Iris pigment epithelial cell (primary cell): ENCODE measurements at regions not wholly inside any gene's neighbourhood (a gene's known extent, or its start where the extent isn't known, plus 50 kb on each side); places are given as distances from the start of the nearest gene placed in this dataset.
"Not testable (repeated sequence)": the region's sequence is repeated elsewhere in the genome, so short reads cannot be mapped to it uniquely, and the experiment has no call there.

Experiments used
- DNase-seq: peaks from one replicate; pipeline ENCODE4 v3.0.0-alpha.2; 2011; ENCODE audit warnings: low read depth

DNA sequence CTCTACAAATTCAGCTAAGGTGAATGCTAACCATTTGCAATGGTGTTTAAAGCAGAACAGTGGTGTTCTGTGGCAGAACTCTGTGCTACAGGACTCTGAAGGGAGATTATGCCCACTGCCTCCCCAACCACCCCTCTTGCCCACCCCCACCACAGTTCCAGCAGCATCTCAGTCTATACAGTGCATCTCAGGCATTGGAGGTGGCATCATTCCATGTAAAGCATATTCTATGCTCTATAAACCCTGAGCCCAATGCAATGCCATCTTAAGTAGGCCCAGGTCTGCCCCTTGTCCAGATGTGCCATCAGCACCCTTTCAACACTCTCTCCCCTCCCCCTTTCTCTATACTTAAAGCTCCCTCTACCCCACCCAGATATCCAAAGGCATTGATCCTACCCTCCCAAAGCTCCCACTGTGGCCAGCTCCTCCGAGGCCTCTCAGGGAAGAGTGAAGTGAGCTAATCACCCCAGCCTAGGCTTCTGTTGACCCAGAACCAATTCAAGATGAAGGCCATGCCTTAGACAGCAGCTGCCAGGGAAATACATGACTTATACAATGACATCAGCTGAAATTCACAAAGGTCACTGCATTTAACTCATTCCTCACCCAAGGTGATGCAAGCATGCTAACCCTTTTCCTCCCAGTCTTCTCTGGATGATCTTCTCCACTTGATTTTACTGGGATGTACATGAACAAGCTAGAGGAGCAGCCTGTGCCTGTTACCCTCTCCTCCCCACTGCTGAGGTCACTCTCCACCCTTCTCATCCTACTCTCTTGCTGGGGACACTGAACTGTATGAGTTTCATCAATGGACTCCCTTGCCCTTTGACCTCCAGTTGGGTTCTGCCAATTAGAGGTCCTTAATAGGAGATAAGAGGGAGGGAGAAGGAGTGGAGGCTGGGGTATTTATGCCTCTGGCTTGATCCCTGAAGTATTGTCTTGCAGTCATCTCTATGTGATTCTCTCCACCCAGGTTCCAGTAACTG lies 353.9 kb downstream of the GOLGA6L6 start:
- DNase-seq = not testable (repeated sequence)

DNA sequence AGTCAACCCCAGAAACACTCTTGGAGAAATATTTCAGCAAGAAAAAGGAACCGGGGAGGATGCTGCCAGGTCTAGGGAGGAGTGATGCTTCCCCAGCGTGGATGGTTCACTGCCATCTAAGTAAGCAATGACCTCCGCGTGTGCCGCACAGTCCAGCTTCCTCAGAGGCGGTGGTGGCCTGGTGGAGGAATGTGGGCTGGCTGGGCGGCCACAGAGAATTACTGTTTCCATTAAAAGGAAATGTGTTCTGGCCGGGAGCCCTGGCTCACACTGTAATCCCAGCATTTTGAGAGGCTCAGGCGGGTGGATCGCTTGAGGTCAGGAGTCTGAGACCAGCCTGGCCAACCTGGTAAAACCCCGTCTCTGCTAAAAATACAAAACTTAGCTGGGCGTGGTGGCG lies 356.7 kb downstream of the GOLGA6L6 start:
- not testable (repeated sequence) for DNase-seq

DNA sequence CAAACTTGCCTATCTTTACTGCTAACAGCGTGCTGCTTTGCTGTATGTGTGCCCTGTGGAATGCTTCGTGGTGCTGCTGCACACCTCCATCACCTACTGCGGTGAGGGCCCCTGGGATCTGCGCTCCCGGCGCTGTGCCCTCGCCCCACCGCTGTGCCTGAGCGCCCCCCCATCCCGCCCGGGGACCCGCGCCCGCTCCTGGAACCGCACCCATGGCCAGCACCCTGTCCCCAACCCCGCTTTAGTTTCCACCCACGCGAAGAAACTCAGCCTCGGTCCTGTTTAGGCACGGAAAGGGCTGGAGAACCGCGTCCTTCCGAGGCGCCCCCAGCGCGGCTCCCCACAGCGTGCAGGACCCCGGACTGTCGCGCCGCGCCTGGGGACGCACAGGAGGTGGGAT lies 373.4 kb downstream of the GOLGA6L6 start:
- not testable (repeated sequence) for DNase-seq

DNA sequence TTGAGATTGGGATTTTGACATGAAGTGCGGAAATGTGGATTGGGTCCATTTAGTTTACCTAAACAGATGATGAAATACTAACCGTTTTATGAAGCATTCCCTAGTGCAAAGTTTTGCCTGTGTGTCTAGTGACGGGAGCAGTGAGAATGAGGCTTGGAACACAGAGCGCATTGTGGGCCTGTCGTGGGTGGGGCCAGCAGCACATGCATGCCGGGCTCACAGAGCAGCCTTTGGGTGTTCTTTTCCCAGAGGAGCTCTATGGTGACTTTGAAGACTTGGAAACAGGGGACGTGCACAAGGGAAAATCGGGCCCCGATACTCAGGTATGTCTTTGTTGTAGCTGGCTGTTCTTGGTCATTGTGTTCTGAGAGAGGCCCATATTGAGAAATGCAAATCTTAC lies 388.1 kb downstream of the GOLGA6L6 start:
- DNase-seq = not testable (repeated sequence)

DNA sequence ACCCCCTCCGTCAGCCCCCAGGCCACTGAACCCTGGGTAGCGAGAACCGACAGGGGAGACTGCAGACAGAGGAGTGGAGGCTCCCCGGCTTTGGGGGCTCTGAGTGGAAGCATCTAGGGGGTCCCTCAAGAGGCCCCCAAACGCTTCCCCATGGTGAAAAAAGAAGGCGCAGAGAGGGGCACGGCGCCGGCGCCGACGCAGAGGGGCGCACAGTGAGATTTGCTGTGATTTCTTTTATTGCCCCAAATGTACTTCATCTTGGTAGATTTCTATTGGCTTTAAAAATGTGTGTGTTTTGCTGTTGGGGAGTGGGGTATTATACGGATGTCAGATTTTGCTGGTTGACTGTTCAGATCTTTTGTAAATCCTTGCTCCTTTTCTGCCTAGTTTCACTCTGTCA lies 392.9 kb downstream of the GOLGA6L6 start:
- DNase-seq = not testable (repeated sequence)

DNA sequence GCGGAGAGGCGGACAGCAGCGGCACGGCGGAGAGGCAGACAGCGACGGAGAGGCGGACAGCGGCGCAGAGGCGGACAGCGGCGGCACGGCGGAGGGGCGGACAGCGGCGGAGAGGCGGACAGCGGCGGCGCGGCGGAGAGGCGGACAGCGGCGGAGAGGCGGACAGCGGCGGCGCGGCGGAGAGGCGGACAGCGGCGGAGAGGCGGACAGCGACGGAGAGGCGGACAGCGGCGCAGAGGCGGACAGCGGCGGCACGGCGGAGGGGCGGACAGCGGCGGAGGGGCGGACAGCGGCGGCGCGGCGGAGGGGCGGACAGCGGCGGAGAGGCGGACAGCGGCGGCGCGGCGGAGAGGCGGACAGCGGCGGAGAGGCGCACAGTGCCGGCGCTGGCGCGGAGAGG lies 393.6 kb downstream of the GOLGA6L6 start:
- not testable (repeated sequence) for DNase-seq

DNA sequence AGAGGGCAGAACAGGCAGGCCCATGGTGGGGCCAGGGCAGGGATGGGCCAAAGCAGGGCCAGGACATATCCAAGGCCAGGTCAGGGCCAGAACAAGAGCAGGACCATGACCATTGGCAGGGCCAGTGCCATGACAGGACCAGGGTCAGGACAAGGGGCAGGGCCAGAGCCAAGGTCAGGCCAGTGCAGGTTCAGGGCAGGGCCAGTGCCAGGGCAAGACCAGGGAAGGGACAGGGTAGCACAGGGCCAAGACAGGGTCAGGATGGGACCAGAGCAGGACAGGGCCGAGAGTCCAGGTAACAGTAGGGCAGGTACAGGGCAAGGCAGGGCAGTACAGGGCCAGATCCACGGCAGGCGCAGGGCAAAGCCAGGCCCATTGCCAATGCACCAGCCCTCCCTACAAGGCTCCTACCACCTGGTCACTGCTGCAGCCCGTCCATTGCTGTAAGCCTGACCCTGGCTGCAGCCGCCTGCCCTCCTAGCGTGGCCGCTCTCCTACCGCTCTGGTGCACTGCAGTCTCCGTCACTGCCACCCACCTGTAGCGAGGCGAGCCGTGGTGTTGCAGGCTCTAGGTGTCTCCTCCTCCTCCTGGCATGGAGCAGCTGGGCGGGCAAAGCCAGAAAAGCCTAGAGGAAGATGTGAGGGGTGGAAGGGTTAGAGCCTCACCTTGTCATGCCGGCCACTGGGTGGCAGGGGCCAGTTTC lies 397.1 kb downstream of the GOLGA6L6 start:
- not testable (repeated sequence) for DNase-seq

DNA sequence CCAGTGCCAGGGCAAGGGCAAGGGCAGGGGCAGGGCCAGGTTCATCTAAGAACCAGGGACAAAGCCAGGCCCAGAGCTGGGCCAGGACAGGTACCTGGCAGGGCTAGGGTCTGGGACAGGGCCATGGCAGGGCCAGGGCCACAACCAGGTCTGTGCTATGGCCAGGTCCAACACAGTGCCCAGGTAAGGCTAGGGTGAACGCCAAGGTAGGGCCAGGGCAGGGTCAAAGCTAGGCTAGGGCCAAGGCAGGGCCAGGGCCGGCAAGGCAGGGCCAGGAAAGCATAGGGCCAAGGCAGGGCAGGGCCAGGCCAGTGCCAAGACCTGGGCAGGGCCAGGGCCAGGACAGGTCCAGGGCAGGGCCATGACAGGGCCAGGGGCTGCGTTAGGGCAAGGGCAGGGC lies 398.7 kb downstream of the GOLGA6L6 start:
- DNase-seq = not testable (repeated sequence)

DNA sequence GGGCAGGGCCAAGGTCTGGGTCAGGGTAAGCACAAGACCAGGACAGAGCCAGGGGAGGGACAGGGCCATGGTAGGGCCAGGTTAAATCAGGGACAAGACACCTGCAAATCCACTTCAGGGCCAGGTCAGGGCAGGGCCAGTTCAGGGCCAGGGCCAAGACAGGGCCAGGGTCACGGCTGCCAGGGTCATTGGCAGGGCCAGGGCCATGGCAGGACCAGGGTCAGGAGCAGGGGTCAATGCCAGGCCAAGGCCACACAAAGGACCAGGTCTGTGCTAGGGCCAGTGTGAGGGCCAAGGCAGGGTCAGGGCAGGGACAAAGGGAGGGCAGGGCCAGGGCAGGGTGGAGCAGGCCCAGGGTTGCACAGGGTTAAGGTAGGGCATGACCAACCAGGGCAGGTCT lies 399.2 kb downstream of the GOLGA6L6 start:
- DNase-seq = not testable (repeated sequence)

DNA sequence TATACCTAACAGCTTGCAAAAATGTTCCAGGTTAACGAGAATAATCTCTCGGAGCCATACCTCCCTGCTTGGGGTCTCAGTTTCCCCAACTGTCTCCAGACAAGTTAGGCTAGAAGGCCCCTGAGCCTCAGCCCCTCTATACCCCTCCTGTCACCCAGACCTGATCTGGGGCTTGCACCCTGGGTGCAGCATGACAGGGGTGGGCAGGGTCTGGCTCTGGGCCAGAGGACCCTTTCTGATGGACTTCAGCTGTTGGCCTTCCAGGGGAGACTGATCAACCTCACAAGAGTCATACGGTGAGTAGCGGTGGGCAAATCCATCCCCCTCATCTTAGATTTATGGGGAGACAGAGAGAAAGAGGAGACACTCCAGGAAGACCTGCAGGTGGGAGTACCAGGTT lies 416.9 kb downstream of the GOLGA6L6 start:
- DNase-seq = not testable (repeated sequence)

DNA sequence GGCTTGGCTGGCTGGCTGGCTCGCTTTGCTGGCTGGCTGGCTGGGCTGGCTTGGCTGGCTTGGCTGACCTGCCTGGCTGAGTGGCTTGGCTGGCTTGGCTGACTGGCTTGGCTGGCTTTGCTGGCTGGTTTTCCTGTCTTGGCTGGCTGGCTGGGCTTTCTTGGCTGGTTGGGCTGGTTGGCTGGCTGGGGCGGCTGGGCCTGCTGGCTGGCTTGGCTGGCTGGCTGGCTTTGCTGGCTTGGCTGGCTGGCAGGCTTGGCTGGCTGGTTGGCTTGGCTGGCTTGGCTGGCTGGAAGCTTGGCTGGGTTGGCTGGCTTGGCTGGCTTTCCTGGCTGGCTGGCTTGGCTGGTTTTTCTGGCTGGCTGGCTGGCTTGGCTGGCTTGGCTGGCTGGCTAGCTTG lies 435.6 kb downstream of the GOLGA6L6 start:
- DNase-seq = no peak

DNA sequence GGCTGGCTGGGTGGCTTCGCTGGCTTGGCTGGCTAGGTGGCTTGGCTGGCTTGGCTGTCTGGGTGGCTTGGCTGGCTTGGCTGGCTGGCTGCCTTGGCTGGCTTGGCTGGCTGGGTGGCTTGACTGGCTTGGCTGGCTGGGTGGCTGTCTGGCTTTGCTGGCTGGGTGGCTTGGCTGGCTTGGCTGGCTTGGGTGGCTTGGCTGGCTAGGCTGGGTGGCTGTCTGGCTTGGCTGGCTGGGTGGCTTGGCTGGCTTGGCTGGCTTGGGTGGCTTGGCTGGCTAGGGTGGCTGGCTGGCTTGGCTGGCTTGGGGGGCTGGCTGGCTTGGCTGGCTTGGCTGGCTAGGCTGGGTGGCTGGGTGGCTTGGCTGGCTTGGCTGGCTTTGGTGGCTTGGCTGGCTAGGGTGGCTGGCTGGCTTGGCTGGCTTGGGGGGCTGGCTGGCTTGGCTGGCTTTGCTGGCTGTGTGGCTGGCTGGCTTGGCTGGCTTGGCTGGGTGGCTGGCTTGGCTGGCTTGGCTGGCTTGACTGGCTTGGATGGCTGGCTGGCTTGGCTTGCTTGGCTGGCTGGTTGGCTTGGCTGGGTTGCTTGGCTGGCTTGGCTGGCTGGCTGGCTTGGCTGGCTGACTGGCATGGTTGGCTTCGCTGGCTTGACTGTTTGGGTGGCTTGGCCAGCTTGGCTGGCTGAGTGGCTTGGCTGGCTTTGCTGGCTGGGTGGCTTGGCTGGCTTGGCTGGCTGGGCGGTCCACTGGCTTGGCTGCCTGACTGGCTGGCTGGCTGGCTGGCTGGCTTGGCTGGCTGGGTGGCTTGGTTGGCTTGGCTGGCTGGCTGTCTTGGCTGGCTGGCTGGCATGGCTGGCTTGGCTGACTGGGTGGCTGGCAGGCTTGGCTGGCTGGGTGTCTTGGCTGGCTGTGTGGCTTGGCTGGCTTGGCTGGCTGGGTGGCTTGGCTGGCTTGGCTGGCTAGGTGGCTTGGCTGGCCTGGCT lies 436.3 kb downstream of the GOLGA6L6 start:
- DNase-seq = not testable (repeated sequence)

DNA sequence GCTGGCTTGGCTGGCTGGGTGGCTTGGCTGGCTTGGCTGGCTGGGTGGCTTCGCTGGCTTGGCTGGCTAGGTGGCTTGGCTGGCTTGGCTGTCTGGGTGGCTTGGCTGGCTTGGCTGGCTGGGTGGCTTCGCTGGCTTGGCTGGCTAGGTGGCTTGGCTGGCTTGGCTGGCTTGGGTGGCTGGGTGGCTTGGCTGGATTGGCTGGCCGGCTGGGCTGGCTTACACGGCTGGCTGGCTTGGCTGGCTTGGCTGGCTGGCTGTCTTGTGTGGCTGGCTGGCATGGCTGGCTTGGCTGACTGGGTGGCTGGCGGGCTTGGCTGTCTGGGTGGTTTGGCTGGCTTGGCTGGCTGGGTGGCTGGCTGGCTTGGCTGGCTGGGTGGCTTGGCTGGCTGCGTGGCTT lies 437.0 kb downstream of the GOLGA6L6 start:
- not testable (repeated sequence) for DNase-seq

DNA sequence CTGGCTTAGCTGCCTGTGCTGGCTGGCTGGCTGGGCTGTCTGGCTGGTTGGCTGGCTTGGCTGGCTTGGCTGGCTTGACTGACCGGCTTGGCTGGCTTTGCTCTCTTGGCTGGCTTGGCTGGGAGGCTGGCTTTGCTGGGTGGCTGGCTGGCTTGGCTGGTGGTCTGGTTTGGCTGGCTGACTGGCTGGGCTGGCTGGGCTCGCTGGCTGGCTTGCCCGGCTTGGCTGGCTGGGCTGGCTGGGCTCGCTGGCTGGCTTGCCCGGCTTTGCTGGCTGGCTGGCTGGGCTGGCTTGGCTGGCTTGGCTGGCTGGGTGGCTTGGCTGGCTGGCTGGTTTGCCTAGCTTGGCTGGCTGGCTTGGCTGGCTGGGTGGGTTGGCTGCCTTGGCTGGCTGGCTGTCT lies 438.7 kb downstream of the GOLGA6L6 start:
- not testable (repeated sequence) for DNase-seq

DNA sequence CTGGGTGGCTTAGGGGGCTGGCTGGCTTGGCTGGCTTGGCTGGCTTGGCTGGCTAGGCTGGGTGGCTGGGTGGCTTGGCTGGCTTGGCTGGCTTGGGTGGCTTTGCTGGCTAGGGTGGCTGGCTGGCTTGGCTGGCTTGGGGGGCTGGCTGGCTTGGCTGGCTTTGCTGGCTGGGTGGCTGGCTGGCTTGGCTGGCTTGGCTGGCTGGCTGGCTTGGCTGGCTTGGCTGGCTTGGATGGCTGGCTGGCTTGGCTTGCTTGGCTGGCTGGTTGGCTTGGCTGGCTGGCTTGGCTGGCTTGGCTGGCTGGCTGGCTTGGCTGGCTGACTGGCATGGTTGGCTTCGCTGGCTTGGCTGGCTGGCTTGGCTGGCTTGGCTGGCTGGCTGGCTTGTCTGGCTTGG lies 439.4 kb downstream of the GOLGA6L6 start:
- DNase-seq = not testable (repeated sequence)

DNA sequence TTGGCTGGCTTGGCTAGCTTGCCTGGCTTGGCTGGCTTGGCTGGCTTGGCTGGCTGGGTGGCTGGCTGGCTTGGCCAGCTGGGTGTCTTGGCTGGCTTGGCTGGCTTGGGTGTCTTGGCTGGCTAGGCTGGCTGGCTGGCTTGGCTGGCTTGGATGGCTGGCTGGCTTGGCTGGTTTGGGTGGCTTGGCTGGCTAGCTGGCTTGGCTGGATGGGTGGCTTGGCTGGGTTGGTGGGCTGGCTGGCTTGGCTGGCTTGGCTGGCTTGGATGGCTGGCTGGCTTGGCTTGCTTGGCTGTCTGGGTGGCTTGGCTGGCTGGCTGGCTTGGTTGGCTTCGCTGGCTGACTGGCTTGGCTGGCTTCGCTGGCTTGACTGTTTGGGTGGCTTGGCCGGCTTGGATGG lies 440.3 kb downstream of the GOLGA6L6 start:
- not testable (repeated sequence) for DNase-seq

DNA sequence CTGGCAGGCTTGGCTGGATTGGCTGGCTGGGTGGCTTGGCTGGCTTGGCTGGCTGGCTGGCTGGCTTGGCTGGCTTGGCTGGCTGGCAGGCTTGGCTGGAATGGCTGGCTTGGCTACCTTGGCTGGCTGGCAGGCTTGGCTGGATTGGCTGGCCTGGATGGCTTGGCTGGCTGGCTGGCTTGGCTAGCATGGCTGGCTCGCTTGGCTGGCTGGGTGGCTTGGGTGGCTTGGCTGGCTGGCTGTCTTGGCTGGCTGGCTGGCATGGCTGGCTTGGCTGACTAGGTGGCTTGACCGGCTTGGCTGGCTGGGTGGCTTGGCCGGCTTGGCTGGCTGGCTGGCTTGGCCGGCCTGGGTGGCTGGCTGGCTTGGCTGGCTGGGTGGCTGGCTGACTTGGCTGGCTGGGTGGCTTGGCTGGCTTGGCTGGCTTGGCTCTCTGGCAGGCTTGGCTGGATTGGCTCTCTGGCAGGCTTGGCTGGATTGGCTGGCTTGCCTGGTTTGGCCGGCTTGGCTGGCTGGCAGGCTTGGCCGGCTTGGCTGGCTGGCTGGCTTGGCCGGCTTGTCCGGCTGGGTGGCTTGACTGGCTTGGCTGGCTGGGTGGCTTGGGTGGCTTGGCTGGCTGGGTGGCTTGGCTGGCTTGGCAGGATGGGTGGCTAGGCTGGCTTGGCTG lies 440.9 kb downstream of the GOLGA6L6 start:
- not testable (repeated sequence) for DNase-seq

DNA sequence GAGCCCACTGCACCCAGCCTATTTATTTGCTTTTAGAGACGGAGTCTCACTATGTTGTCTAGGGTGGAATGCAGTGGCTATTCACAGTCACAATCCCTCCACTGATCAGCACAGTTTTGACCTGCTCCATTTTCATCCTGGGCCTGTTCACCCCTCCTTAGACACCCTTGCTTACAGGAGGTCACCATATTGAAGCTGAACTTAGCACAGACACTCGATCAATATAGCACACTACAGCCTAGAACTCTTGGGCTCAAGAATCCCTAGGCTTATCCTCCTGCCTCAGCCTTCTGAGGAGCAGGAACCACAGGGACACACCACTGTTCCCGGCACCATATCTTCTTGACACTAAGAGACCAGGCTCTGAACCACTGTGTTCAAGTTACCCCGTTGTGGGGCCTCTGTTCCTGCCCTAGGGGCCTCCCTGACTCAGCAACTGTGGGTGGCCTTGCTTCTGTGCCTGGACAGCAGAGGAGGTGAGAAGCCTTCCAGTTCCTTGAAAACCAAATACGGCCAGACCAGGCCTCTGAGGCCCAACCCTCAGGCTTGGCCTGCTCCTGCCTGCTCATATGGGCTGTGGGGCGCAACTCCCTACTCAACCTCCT lies 445.8 kb downstream of the GOLGA6L6 start:
- DNase-seq = not testable (repeated sequence)

DNA sequence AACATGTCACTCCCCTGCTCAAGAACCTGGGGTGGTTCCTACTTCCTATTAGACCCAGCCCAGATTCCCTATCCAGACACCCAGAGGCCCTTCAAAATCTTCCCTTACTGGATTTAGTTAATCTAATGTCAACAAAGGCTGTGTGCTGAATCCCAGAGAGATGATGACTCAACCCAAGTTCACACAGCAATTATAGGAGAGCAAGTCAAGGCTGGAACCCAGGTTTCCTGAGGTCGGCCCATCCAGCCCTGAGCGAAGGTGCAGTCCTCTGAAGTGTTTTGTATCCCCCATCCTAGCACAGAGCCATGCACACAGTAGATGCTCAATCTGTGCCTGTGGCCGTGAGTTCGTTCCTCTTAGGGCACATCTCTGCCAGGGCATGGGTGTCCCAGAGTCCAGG lies 452.1 kb downstream of the GOLGA6L6 start:
- not testable (repeated sequence) for DNase-seq

DNA sequence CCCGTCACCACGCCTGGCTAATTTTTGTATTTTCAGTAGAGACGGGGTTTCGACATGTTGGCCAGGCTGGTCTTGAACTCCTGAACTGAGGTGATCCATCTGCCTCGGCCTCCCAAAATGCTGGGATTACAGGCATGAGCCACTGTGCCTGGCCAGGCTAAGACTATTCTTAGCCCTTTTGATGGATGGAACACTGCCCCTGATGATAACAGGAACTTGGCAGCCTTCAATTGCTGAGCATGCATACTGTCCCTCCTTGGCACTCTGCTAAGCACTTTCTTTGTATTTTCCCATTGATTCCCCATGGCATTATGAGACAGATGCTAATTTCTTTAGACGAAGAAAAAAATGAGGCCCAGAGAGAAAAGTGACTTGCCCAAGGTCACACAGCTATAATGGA lies 457.6 kb downstream of the GOLGA6L6 start:
- DNase-seq = not testable (repeated sequence)

DNA sequence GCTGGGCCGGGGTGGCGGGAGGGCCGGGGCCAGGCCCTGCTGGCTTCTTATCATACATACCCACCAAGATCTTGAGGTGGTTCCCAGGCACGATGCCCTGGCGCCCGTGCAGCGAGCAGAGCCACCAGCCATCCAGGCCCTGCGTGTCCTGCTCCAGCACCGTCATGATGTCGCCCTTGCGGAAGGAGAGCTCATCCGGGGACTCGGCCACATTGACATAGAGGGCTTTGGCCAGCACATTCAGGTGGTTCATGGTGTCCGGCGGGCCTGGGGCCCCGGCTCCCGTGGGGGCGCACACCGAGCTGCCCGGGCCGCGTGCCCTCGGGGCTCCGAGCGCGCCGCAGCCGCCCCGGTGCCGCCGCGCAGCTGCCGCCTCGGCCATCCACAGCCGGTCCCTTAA lies 467.5 kb downstream of the GOLGA6L6 start:
- not testable (repeated sequence) for DNase-seq
